Caco-2 (cell line): ENCODE measurements at regions not wholly inside any gene's neighbourhood (a gene's known extent, or its start where the extent isn't known, plus 50 kb on each side); places are given as distances from the start of the nearest gene placed in this dataset.

ENCODE experiments used
- BruUV-seq: library from RNA; stranded (reverse); fragments of 400-500 nt; replicated peaks from 2 replicates; lab custom pipeline; 2021; lab: Mats Ljungman, UMichigan
- CTCF ChIA-PET: fragments of 300-600 bp; sonication (Branson Sonifier 250); formaldehyde crosslinking; loops from one replicate; lab custom pipeline; 2022; ENCODE audit warnings: antibody characterized with exemption; lab: Charles Lee
- POLR2A ChIA-PET: fragments of 300-600 bp; sonication (Branson Sonifier 250); formaldehyde crosslinking; loops from one replicate; lab custom pipeline; 2022; ENCODE audit warnings: antibody characterized with exemption; lab: Charles Lee
- DNase-seq, 2 experiments: peaks; one replicate each; pipeline versions ENCODE4 v3.0.0 to v3.0.0-alpha.2; 2020 to 2022
- H3K27me3 ChIP-seq: replicated peaks from 2 replicates; pipeline ENCODE4 v1.6.0; 2011; ENCODE audit warnings: low read length; ENCODE audit not compliant: control insufficient read depth, insufficient read depth
- H3K36me3 ChIP-seq: 2 replicates; pipeline ENCODE4 v1.5.1; 2011; ENCODE audit warnings: low read length; ENCODE audit not compliant: control insufficient read depth, insufficient read depth
- H3K4me1 ChIP-seq: fragments of 250-450 bp; sonication (Bioruptor Pico); 2 replicates; pipeline ENCODE4 v1.5.1; 2020; ENCODE audit warnings: mild to moderate bottlenecking
- H3K4me3 ChIP-seq: 2 replicates; pipeline ENCODE4 v1.5.1; 2011; ENCODE audit warnings: low read depth, mild to moderate bottlenecking, control low read depth, low read length
- H3K9me3 ChIP-seq: fragments of 250-450 bp; sonication (Bioruptor Pico); 2 replicates; pipeline ENCODE4 v1.5.1; 2020; ENCODE audit warnings: mild to moderate bottlenecking, moderate library complexity
- H3K27ac Mint-ChIP-seq: one replicate; pipeline ENCODE4 v1.8.0; 2022; ENCODE audit warnings: mixed read lengths; ENCODE audit not compliant: unreplicated experiment
- H3K27me3 Mint-ChIP-seq: one replicate; pipeline ENCODE4 v1.8.0; 2022; ENCODE audit warnings: mixed read lengths; ENCODE audit not compliant: insufficient read depth, unreplicated experiment
- H3K36me3 Mint-ChIP-seq: one replicate; pipeline ENCODE4 v1.8.0; 2022; ENCODE audit warnings: mild to moderate bottlenecking, mixed read lengths; ENCODE audit not compliant: insufficient read depth, unreplicated experiment
- H3K4me1 Mint-ChIP-seq: one replicate; pipeline ENCODE4 v1.8.0; 2022; ENCODE audit warnings: low read depth, mixed read lengths; ENCODE audit not compliant: unreplicated experiment
- H3K4me3 Mint-ChIP-seq: one replicate; pipeline ENCODE4 v1.8.0; 2022; ENCODE audit warnings: mild to moderate bottlenecking, moderate library complexity, mixed read lengths; ENCODE audit not compliant: unreplicated experiment
- H3K9me3 Mint-ChIP-seq: one replicate; pipeline ENCODE4 v1.8.0; 2022; ENCODE audit warnings: mixed read lengths; ENCODE audit not compliant: unreplicated experiment
- CTCF ChIP-seq, 2 experiments: fragments of 200-600 bp in 1 of 2; IDR thresholded peaks; 1 replicate in 1 of 2; 2 replicates in 1 of 2; pipeline versions ENCODE4 v1.5.1 to v1.8.0; 2011 to 2022; ENCODE audit warnings: antibody characterized with exemption in 1 of 2, control low read depth in 1 of 2, inconsistent platforms in 1 of 2, low read depth in 1 of 2, low read length in 1 of 2, mild to moderate bottlenecking in 1 of 2, moderate library complexity in 1 of 2; ENCODE audit not compliant: insufficient read depth in 1 of 2, severe bottlenecking in 1 of 2, unreplicated experiment in 1 of 2
- intact Hi-C: fragments of 100-400 bp; cut with micrococcal nuclease; formaldehyde crosslinking; loops from one replicate; pipeline ENCODE4 v1.10.0; 2022; ENCODE audit not compliant: unreplicated experiment

DNA sequence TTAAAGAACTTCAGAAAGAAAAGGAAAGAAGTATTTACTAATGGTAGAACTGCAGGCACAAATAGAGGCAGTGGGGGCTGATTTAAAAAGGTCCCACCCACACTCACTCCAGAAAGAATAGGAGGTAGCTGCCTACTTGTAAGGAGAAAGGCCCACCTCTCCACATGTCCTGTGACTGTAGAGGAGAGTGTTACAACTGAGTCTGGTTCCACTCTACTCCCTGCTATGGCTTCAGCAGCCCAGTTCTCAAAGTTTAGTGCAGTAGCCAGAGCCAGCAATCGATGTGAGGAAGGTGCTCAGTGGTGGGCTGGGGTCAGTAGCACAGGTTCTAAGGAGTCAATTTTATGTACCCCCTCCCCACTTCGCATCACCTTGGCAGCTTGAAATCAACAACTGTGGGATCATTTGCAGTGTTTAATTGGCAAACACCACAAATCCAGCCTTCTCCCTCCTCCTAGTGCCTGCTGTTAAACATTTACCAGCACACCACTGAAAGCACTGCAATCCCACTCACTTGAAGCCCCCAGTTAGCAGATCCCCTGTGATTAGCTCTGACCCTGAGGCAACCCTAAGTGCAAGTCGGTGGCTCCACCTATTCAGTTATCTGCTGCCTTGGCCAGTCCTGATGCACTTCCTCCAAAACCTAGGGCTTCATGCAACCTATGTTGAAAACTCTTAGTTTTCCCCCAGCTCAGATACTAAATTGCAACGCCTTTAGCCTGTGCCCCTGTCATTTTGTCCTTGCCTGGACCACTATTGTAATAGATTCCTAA is 146.6 kb downstream of the BBOX1 start:
- no peaks in the 10 kb centered on the region for H3K36me3 ChIP-seq
- no peak for TF ChIP-seq CTCF (IDR thresholded peaks at IDR 0.05; ENCODE audit: insufficient read depth in 1 of 2, low read depth in 1 of 2, low read length in 1 of 2, severe bottlenecking in 1 of 2, unreplicated experiment in 1 of 2)
- peaks cover 19% of the 10 kb centered on the region for H3K4me1 Mint-ChIP-seq
- no peaks in the 10 kb centered on the region for H3K9me3 Mint-ChIP-seq
- H3K27me3 ChIP-seq, result no peaks in the 10 kb centered on the region
- no peaks in the 10 kb centered on the region for H3K9me3 ChIP-seq
- intact Hi-C loops, result loop anchor here (5.0 kb wide), 2 partner anchors 210 to 285 kb away; partner anchors contain the start of gene LGR4
- peaks cover 32% of the 10 kb centered on the region for H3K4me1 ChIP-seq
- H3K36me3 Mint-ChIP-seq, result no peaks in the 10 kb centered on the region
- no peaks in the 10 kb centered on the region for H3K27me3 Mint-ChIP-seq
- peak in 1 of 2 experiments; percentile 41 for DNase-seq
- CTCF ChIA-PET, result interaction anchor here (0.8 to 2.2 kb wide), 10 partner anchors 15 to 309 kb away, joined by 3 to 23 read pairs (median 5); partner anchors contain the start of gene LGR4
- POLR2A ChIA-PET, result no interaction called here
- no TSS peak for BruUV-seq
- H3K27ac Mint-ChIP-seq, result peak overlapping the region; percentile 9
- peak overlapping the region; percentile 47 for H3K4me3 Mint-ChIP-seq
- no peak overlapping the region for H3K4me3 ChIP-seq

DNA sequence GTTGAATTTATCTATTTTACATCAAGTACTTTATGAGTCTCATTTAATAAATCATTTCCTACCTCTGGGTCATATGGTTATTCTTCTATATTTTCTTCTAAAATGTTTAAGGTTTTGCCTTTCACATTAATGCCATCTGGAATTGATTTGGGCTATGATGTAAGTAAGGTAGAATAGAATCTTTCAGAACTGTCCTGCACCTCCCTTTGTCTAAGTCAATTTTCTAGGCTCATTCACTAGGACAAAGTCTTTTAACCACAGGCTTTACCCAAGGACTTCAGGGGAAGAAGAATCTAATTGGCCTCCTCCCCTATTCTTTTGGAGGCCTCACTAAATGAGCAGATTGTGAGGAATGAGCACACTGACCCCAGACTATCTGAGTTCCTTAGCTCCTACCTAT is 146.0 kb downstream of the BBOX1 start:
- peaks cover 19% of the 10 kb centered on the region for H3K4me1 Mint-ChIP-seq
- ChIA-PET POLR2A (no interaction called here), CTCF (interaction anchor here (0.9 to 2.2 kb wide), 3 partner anchors 48 to 299 kb away, joined by 4 to 23 read pairs (median 5); no protein-coding TSS in a partner anchor)
- no peak for TF ChIP-seq CTCF (IDR thresholded peaks at IDR 0.05; ENCODE audit: insufficient read depth in 1 of 2, low read depth in 1 of 2, low read length in 1 of 2, severe bottlenecking in 1 of 2, unreplicated experiment in 1 of 2)
- no peaks in the 10 kb centered on the region for H3K27me3 Mint-ChIP-seq
- no peak overlapping the region for H3K4me3 Mint-ChIP-seq
- Histone ChIP-seq H3K4me3 (no peak overlapping the region), H3K27me3 (no peaks in the 10 kb centered on the region), H3K9me3 (no peaks in the 10 kb centered on the region), H3K4me1 (peaks cover 32% of the 10 kb centered on the region), H3K36me3 (no peaks in the 10 kb centered on the region)
- intact Hi-C loops, result loop anchor here (5.0 kb wide), 2 partner anchors 211 to 286 kb away; partner anchors contain the start of gene LGR4
- no peaks in the 10 kb centered on the region for H3K36me3 Mint-ChIP-seq
- H3K27ac Mint-ChIP-seq, result no peak overlapping the region
- no peaks in the 10 kb centered on the region for H3K9me3 Mint-ChIP-seq
- BruUV-seq, result no TSS peak
- no peak for DNase-seq

DNA sequence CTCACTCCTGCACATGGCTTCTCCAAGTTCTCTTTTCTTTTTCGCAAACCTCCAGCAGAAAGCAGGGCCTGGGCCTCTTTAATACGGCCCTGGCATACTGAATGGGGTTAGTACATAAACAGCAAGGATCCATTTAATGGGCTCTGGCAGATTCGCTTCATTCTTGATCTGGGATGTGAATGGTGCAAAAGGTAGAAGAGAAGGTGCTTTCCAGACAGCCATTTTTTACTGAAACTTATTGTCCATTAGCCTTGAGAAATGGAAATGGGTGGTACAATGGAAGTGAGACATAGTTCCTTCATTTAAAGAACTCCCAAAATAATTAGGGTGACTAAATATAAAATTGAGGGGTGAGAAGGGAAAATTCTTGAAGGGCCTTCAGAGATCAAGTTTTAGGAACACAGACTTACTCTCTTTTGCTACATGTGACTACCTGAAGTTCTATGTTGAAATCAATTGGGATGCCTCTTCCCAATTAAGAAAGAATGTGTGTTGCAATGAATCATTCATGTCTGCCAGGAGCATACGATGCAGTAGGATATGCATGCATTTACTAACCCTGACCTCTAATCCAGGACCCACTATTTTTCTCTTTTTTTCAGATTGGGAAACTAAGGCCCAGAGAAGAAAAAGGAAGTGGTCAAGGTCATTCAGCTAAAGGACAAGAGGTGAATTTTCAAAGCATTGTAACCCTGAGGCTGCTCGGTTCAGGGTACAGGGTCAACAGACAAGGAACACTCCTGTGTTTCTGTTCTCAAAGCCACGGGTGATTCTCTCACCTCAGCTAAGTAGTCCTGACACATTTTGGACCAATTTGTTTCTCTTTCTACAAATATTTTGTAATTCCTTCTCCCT is 144.1 kb downstream of the BBOX1 start:
- TF ChIP-seq CTCF (IDR thresholded peaks at IDR 0.05; ENCODE audit: insufficient read depth in 1 of 2, low read depth in 1 of 2, low read length in 1 of 2, severe bottlenecking in 1 of 2, unreplicated experiment in 1 of 2), result no peak
- no peaks in the 10 kb centered on the region for H3K36me3 Mint-ChIP-seq
- H3K27ac Mint-ChIP-seq, result no peak overlapping the region
- Histone ChIP-seq H3K27me3 (no peaks in the 10 kb centered on the region), H3K4me1 (peaks cover 32% of the 10 kb centered on the region), H3K4me3 (no peak overlapping the region), H3K9me3 (no peaks in the 10 kb centered on the region), H3K36me3 (no peaks in the 10 kb centered on the region)
- no peak for DNase-seq
- H3K9me3 Mint-ChIP-seq, result no peaks in the 10 kb centered on the region
- intact Hi-C loops, result loop anchor here (1.0 to 5.0 kb wide), 7 partner anchors 50 to 313 kb away; partner anchors contain the start of genes CCDC34 and LGR4
- ChIA-PET CTCF (interaction anchor here (0.5 to 1.8 kb wide), 9 partner anchors 11 to 312 kb away, joined by 3 to 45 read pairs (median 4); partner anchors contain the start of gene LGR4), POLR2A (no interaction called here)
- no peak overlapping the region for H3K4me3 Mint-ChIP-seq
- no TSS peak for BruUV-seq
- peaks cover 19% of the 10 kb centered on the region for H3K4me1 Mint-ChIP-seq
- H3K27me3 Mint-ChIP-seq, result no peaks in the 10 kb centered on the region
